Keratinocyte (primary cell): ENCODE measurements at regions not wholly inside any gene's neighbourhood (a gene's known extent, or its start where the extent isn't known, plus 50 kb on each side); places are given as distances from the start of the nearest gene placed in this dataset.

ENCODE experiments used
- DNase-seq: peaks from one replicate; pipeline ENCODE4 v3.0.0-alpha.2; 2011; ENCODE audit warnings: low read depth, missing footprints, low spot score
- FAIRE-seq: peaks from 2 replicates; lab custom pipeline; 2011; peaks lifted over from hg19 to GRCh38; lab: Jason Lieb, UNC
- H2AFZ ChIP-seq: 2 replicates; pipeline ENCODE4 v1.6.0; 2012; ENCODE audit warnings: low read length, control low read depth, inconsistent platforms; ENCODE audit not compliant: control insufficient read depth
- H3K27ac ChIP-seq: 2 replicates; pipeline ENCODE4 v1.5.1; 2011; ENCODE audit warnings: low read length; ENCODE audit not compliant: control insufficient read depth, insufficient read depth
- H3K27me3 ChIP-seq: 3 replicates; pipeline ENCODE4 v1.6.0; 2011; ENCODE audit warnings: low read length; ENCODE audit not compliant: control insufficient read depth, insufficient read depth; ENCODE audit errors: extremely low read depth
- H3K36me3 ChIP-seq, 2 experiments: 2 replicates in 1 of 2; 3 replicates in 1 of 2; pipeline ENCODE4 v1.5.1; 2011; ENCODE audit warnings: low read length in 2 of 2, mild to moderate bottlenecking in 1 of 2; ENCODE audit not compliant: control insufficient read depth in 2 of 2, insufficient read depth in 2 of 2; ENCODE audit errors: extremely low read depth in 1 of 2
- H3K4me1 ChIP-seq: 3 replicates; pipeline ENCODE4 v1.5.1; 2011; ENCODE audit warnings: low read length; ENCODE audit not compliant: control insufficient read depth, insufficient read depth; ENCODE audit errors: extremely low read depth
- H3K4me2 ChIP-seq: 3 replicates; pipeline ENCODE4 v1.6.0; 2011; ENCODE audit warnings: low read depth, low read length; ENCODE audit not compliant: control insufficient read depth, insufficient read depth; ENCODE audit errors: extremely low read depth
- H3K4me3 ChIP-seq, 3 experiments: fragments of 200-600 bp in 1 of 3; sonication (generic) in 1 of 3; 2 replicates in 2 of 3; 3 replicates in 1 of 3; pipeline ENCODE4 v1.5.1; 2011 to 2016; ENCODE audit warnings: low read length in 3 of 3, mild to moderate bottlenecking in 3 of 3, control low read depth in 2 of 3, inconsistent platforms in 1 of 3, low read depth in 1 of 3, mixed read lengths in 1 of 3, mixed run types in 1 of 3, moderate library complexity in 1 of 3; ENCODE audit not compliant: control insufficient read depth in 2 of 3, insufficient read depth in 2 of 3; ENCODE audit errors: extremely low read depth in 1 of 3
- H3K79me2 ChIP-seq: 2 replicates; pipeline ENCODE4 v1.6.0; 2012; ENCODE audit warnings: low read length; ENCODE audit not compliant: control insufficient read depth, insufficient read depth
- H3K9ac ChIP-seq: 3 replicates; pipeline ENCODE4 v1.6.0; 2011; ENCODE audit warnings: low read length; ENCODE audit not compliant: control insufficient read depth, insufficient read depth; ENCODE audit errors: extremely low read depth
- H3K9me1 ChIP-seq: 3 replicates; pipeline ENCODE4 v1.6.0; 2011; ENCODE audit warnings: low read length; ENCODE audit not compliant: control insufficient read depth, insufficient read depth; ENCODE audit errors: extremely low read depth
- H3K9me3 ChIP-seq: 2 replicates; pipeline ENCODE4 v1.5.1; 2012; ENCODE audit warnings: low read depth, low read length; ENCODE audit not compliant: control insufficient read depth
- H4K20me1 ChIP-seq: 3 replicates; pipeline ENCODE4 v1.6.0; 2011; ENCODE audit warnings: low read length; ENCODE audit not compliant: control insufficient read depth, insufficient read depth; ENCODE audit errors: extremely low read depth
- EZH2 ChIP-seq: IDR thresholded peaks from one replicate; pipeline ENCODE4 v1.6.1; 2012; ENCODE audit warnings: inconsistent platforms, mild to moderate bottlenecking, low read length, moderate library complexity
- dilution Hi-C: fragments of 300-500 bp; cut with MboI; formaldehyde crosslinking; loops from one replicate; pipeline ENCODE4 v1.7.0; 2020; ENCODE audit warnings: low sequenced_read_pairs; ENCODE audit not compliant: extremely low pct_ligation_motif_present
- TF ChIP-seq, protein P1 (sequence below), 3 experiments: IDR thresholded peaks in 1 of 3; conservative IDR thresholded peaks in 1 of 3; optimal IDR thresholded peaks in 1 of 3; 2 replicates in 2 of 3; 3 replicates in 1 of 3; pipeline versions ENCODE3 to v1.5.1; 2011; ENCODE audit warnings: low read length in 3 of 3, mild to moderate bottlenecking in 3 of 3, moderate library complexity in 2 of 3, control low read depth in 1 of 3, inconsistent platforms in 1 of 3; ENCODE audit not compliant: insufficient read depth in 2 of 3; ENCODE audit errors: extremely low read depth in 1 of 3

DNA sequence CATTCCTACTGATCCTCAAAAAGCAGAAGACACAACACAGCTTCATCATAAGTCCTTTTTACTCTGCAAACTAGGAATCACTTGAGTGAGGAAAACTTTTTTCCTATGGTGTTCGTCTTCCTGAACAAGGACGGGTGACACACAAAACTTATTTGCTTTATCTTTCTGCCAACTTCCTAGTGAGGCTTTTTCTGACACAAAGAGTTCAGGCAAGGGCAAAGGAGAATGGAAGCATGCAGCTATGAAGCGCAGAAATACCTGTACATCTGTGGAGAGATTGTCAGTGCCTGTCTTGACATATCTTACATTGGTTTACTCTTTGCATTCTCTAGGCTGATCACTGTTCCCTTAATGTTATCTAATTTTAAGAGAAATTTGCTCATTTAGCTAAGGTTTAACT, 548.0 kb upstream of the IGFBP7 start:
- Histone ChIP-seq H3K79me2 (no peaks in the 10 kb centered on the region), H4K20me1 (no peaks in the 10 kb centered on the region), H3K4me3 (no peak overlapping the region), H3K4me1 (no peaks in the 10 kb centered on the region), H3K36me3 (no peaks in the 10 kb centered on the region), H2AFZ (no peak overlapping the region), H3K4me2 (no peak overlapping the region), H3K27ac (no peak overlapping the region), H3K9me1 (no peaks in the 10 kb centered on the region), H3K27me3 (no peaks in the 10 kb centered on the region), H3K9me3 (no peaks in the 10 kb centered on the region), H3K9ac (no peak overlapping the region)
- DNase-seq (no peak), FAIRE-seq (no peak)
- TF ChIP-seq EZH2 = no peak
- TF ChIP-seq, protein P1, sequence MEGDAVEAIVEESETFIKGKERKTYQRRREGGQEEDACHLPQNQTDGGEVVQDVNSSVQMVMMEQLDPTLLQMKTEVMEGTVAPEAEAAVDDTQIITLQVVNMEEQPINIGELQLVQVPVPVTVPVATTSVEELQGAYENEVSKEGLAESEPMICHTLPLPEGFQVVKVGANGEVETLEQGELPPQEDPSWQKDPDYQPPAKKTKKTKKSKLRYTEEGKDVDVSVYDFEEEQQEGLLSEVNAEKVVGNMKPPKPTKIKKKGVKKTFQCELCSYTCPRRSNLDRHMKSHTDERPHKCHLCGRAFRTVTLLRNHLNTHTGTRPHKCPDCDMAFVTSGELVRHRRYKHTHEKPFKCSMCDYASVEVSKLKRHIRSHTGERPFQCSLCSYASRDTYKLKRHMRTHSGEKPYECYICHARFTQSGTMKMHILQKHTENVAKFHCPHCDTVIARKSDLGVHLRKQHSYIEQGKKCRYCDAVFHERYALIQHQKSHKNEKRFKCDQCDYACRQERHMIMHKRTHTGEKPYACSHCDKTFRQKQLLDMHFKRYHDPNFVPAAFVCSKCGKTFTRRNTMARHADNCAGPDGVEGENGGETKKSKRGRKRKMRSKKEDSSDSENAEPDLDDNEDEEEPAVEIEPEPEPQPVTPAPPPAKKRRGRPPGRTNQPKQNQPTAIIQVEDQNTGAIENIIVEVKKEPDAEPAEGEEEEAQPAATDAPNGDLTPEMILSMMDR (optimal IDR thresholded peaks at IDR 0.05 in 1 of 3, IDR thresholded peaks at IDR 0.05 in 1 of 3, conservative IDR thresholded peaks at IDR 0.05 in 1 of 3; ENCODE audit: extremely low read depth in 1 of 3, insufficient read depth in 2 of 3, low read length in 3 of 3) = no peak
- dilution Hi-C loops = no loop called here

GRCh38 chr4:57655342-57655741, 545.2 kb upstream of the IGFBP7 start:
- H2AFZ ChIP-seq = no peak overlapping the region
- H3K9me3 ChIP-seq = no peaks in the 10 kb centered on the region
- H3K4me1 ChIP-seq = no peaks in the 10 kb centered on the region
- TF ChIP-seq, protein P1 (optimal IDR thresholded peaks at IDR 0.05 in 1 of 3, IDR thresholded peaks at IDR 0.05 in 1 of 3, conservative IDR thresholded peaks at IDR 0.05 in 1 of 3; ENCODE audit: extremely low read depth in 1 of 3, insufficient read depth in 2 of 3, low read length in 3 of 3) = no peak
- TF ChIP-seq EZH2 = no peak
- H4K20me1 ChIP-seq = no peaks in the 10 kb centered on the region
- H3K4me3 ChIP-seq = no peak overlapping the region
- no peak overlapping the region for H3K27ac ChIP-seq
- dilution Hi-C loops = no loop called here
- no peak for DNase-seq
- H3K9ac ChIP-seq = no peak overlapping the region
- no peaks in the 10 kb centered on the region for H3K79me2 ChIP-seq
- H3K9me1 ChIP-seq = no peaks in the 10 kb centered on the region
- H3K36me3 ChIP-seq = no peaks in the 10 kb centered on the region
- H3K27me3 ChIP-seq = no peaks in the 10 kb centered on the region
- no peak for FAIRE-seq
- no peak overlapping the region for H3K4me2 ChIP-seq
